Kidney epithelial cell (primary cell): ENCODE measurements at regions not wholly inside any gene's neighbourhood (a gene's known extent, or its start where the extent isn't known, plus 50 kb on each side); places are given as distances from the start of the nearest gene placed in this dataset.

Experiments used
- DNase-seq: peaks from one replicate; pipeline ENCODE4 v3.0.0-alpha.2; 2010; ENCODE audit warnings: low read depth
- H3K27me3 ChIP-seq: 2 replicates; pipeline ENCODE4 v1.6.0; 2011; ENCODE audit warnings: low read length; ENCODE audit not compliant: control insufficient read depth, insufficient read depth
- H3K36me3 ChIP-seq: 2 replicates; pipeline ENCODE4 v1.5.1; 2011; ENCODE audit warnings: low read length; ENCODE audit not compliant: control insufficient read depth, insufficient read depth
- H3K4me3 ChIP-seq: 2 replicates; pipeline ENCODE4 v1.5.1; 2011; ENCODE audit warnings: low read depth, mild to moderate bottlenecking, control low read depth, low read length
- TF ChIP-seq, protein P1 (sequence below): IDR thresholded peaks from 2 replicates; pipeline ENCODE4 v1.5.1; 2011; ENCODE audit warnings: mild to moderate bottlenecking, moderate library complexity, low read length, control low read depth, inconsistent platforms; ENCODE audit not compliant: insufficient read depth, poor library complexity, severe bottlenecking

DNA sequence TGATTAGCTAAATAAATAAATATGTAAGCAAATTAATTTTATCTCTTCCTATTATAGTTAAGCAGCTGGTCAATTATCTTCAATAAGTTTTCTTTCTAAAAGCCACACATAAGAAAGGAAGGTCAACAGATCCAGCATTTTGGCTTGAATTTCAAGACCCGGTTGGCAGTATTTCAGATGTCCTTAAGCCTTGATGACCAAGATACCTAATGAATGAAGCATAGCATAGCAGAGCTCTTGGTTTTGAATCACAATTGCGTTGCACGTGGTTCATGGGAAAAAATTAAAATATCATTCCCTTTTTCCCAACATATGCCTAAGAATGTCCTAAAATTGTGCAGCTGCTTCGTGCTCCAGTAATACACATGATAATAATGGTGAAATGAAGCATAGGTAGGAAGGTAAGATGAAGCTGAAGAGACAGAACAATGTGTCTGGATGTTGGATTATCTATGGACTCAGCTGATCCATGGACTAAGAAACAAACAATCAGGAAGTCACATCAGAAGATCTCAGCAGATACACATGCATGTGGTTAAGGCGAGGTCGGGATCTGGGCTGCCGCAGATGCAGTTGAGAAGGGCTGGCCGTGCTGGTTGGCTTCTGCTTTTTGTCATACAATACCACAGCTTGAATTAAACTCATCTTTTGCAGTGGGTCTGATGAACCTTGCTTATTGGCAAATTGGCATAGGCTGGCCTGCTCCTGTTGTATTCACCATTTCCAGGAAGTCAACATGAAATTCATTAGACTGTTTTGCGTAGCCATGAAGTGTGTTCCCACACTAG lies 284.9 kb upstream of the RUNX1 start:
- H3K36me3 ChIP-seq = no peaks in the 10 kb centered on the region
- no peaks in the 10 kb centered on the region for H3K27me3 ChIP-seq
- TF ChIP-seq, protein P1, sequence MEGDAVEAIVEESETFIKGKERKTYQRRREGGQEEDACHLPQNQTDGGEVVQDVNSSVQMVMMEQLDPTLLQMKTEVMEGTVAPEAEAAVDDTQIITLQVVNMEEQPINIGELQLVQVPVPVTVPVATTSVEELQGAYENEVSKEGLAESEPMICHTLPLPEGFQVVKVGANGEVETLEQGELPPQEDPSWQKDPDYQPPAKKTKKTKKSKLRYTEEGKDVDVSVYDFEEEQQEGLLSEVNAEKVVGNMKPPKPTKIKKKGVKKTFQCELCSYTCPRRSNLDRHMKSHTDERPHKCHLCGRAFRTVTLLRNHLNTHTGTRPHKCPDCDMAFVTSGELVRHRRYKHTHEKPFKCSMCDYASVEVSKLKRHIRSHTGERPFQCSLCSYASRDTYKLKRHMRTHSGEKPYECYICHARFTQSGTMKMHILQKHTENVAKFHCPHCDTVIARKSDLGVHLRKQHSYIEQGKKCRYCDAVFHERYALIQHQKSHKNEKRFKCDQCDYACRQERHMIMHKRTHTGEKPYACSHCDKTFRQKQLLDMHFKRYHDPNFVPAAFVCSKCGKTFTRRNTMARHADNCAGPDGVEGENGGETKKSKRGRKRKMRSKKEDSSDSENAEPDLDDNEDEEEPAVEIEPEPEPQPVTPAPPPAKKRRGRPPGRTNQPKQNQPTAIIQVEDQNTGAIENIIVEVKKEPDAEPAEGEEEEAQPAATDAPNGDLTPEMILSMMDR = no peak
- no peak for DNase-seq
- H3K4me3 ChIP-seq = no peak overlapping the region

DNA sequence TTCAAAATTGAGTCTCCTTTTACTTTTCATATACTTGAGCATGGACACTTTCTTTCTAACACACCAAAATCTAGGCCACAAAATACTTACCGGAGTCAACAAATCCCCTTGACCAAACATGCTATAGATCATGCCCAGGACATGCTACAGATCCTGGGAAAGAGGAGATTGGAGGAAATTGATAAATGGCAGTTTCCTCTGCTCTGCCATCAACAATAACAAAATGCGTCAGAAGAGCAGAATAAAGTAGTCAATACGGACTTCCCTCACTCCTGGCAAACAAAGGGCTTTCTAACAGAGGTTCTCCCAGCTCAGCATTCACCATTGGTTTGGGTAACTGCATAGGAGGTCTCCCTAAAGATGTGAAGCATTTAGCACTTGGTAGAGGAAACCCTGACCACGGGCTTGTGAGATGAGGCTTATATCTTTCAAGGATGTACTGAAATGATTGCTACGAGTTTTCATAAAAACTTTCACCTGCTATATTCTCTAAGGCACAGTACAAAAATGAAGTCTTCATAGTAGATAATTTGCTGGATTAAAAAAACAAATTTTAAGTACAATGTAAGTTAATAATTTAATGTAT lies 283.8 kb upstream of the RUNX1 start:
- TF ChIP-seq, protein P1 = no peak
- Histone ChIP-seq H3K36me3 (no peaks in the 10 kb centered on the region), H3K4me3 (no peak overlapping the region), H3K27me3 (no peaks in the 10 kb centered on the region)
- DNase-seq = no peak

DNA sequence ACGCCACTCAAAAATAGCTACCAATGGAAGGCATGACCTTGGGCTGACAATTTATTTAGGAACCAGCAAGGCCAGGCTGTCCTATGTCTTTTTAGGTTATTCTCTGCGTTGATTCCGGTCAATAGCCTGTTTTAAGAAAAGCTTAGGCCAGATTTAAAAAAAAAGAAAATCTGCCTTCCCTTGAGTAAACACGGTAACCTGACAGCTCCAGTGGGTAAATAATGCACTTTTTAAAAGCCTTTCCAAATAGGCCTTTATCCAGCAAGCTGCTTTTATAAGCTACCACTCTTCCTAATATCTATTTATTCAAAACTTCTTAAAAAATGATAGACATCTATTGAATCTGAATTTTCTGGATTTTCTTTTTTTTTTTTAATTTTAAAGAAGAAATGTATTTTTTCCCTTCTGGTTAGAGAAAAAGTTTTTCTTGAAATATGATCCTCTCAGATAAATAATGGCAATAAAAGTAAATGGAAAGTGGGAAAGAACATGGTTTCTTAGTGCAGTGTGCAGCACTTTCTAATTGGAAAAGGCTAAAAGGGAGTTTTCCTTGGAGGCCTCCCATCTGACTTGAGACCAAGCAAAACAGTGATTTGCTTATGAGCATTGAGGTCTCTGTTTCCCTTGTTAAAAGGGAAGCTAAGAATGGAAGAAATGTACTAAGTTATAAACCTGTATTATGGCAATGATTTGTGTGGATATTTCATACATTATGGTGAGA lies 281.0 kb upstream of the RUNX1 start:
- no peaks in the 10 kb centered on the region for H3K36me3 ChIP-seq
- TF ChIP-seq, protein P1 = no peak
- no peak overlapping the region for H3K4me3 ChIP-seq
- DNase-seq = no peak
- no peaks in the 10 kb centered on the region for H3K27me3 ChIP-seq

DNA sequence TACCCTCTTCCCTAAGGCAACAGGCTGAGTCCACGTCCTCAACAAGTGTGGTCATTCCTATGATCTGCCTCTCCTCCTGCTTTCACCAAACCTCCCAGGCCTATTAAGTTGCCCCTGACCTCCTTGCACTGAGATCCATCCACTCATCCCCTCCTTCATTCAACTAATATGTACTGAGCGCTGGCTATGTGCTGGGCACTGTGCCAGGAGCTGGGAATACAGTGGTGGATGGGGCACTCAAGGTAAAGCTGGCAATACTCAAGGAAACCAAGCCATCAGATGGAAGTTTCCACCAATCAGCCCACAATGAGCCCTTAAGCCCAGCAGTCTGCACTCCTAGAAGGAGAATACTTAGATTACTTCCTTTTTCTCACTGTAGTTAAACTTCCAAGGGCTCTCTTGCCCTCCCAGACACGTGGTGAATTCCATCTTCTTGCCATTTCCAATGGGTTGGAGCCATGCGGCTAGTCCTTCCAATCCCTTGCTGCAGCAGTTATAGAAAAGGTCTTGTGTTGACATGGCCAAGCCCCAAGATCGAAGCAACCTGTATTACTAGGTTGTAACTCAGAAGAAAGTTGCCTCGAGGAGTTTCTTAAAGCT lies 279.9 kb upstream of the RUNX1 start:
- TF ChIP-seq, protein P1 = no peak
- Histone ChIP-seq H3K36me3 (no peaks in the 10 kb centered on the region), H3K4me3 (no peak overlapping the region), H3K27me3 (no peaks in the 10 kb centered on the region)
- no peak for DNase-seq

DNA sequence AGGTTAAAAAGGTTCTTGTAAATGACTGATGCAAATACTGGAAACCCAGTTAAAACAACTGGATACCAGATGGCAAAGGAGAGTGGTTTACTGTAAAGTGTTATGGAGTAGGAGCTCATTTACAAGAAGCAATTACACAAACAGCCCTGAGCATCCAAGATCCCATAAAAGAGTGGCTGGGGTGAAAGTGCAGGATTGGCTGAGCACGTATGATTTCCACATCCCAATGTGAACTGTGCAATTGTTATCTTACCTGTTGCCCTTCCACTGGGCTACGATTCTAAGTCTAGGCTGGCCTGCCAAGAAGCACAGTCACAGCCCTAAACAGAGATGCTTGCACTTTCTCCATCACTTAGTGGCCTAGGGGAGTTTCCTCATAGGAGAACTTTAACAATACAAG lies 277.6 kb upstream of the RUNX1 start:
- no peak overlapping the region for H3K4me3 ChIP-seq
- no peaks in the 10 kb centered on the region for H3K27me3 ChIP-seq
- TF ChIP-seq, protein P1 = no peak
- H3K36me3 ChIP-seq = no peaks in the 10 kb centered on the region
- DNase-seq = no peak
